SU-DHL-6 (cell line): ENCODE measurements at regions not wholly inside any gene's neighbourhood (a gene's known extent, or its start where the extent isn't known, plus 50 kb on each side); places are given as distances from the start of the nearest gene placed in this dataset.

ENCODE experiments used
- H2AFZ ChIP-seq: fragments of 200-600 bp; sonication (generic); 2 replicates; pipeline ENCODE4 v1.6.1; 2014; ENCODE audit warnings: low read depth, mild to moderate bottlenecking, moderate library complexity, mixed read lengths, antibody characterized with exemption, low read length; ENCODE audit not compliant: severe bottlenecking
- H3F3A ChIP-seq: fragments of 200-600 bp; shearing (Covaris generic); 2 replicates; pipeline ENCODE4 v1.6.0; 2016; ENCODE audit warnings: antibody characterized with exemption, mild to moderate bottlenecking; ENCODE audit not compliant: insufficient read depth
- H3K27ac ChIP-seq: fragments of 200-600 bp; sonication (generic); 2 replicates; pipeline ENCODE4 v1.5.1; 2016; ENCODE audit warnings: low read depth, mild to moderate bottlenecking, low read length, moderate library complexity, mixed read lengths
- H3K27me3 ChIP-seq: fragments of 200-600 bp; sonication (generic), shearing (Covaris generic); 2 replicates; pipeline ENCODE4 v1.6.0; 2014; ENCODE audit warnings: mild to moderate bottlenecking, low read length
- H3K36me3 ChIP-seq: fragments of 200-600 bp; sonication (generic); 2 replicates; pipeline ENCODE4 v1.6.1; 2014; ENCODE audit warnings: mild to moderate bottlenecking, low read length, mixed read lengths
- H3K4me2 ChIP-seq: fragments of 300-600, 200-600 bp; shearing (Covaris generic), sonication (generic); 2 replicates; pipeline ENCODE4 v1.6.0; 2014; ENCODE audit warnings: low read length, low read depth, mild to moderate bottlenecking; ENCODE audit not compliant: poor library complexity, severe bottlenecking
- H3K4me3 ChIP-seq: fragments of 200-600 bp; sonication (generic); 2 replicates; pipeline ENCODE4 v1.5.1; 2014; ENCODE audit warnings: antibody characterized with exemption, low read length, mild to moderate bottlenecking, mixed read lengths; ENCODE audit not compliant: insufficient read depth, poor library complexity, severe bottlenecking
- H3K79me2 ChIP-seq: fragments of 200-600 bp; sonication (generic); 2 replicates; pipeline ENCODE4 v1.6.1; 2014; ENCODE audit warnings: mild to moderate bottlenecking, low read length, moderate library complexity; ENCODE audit not compliant: insufficient read depth
- H3K9ac ChIP-seq: fragments of 200-600 bp; sonication (generic); 2 replicates; pipeline ENCODE4 v1.7.0; 2014; ENCODE audit warnings: mild to moderate bottlenecking, low read length
- H3K9me2 ChIP-seq: fragments of 200-600 bp; sonication (generic); replicated peaks from 2 replicates; pipeline ENCODE4 v1.6.1; 2014; ENCODE audit warnings: low read length; ENCODE audit not compliant: insufficient read depth
- H3K9me3 ChIP-seq: fragments of 200-600 bp; sonication (generic); 2 replicates; pipeline ENCODE4 v1.6.1; 2014; ENCODE audit warnings: low read length, mixed read lengths; ENCODE audit not compliant: insufficient read depth
- H4K20me1 ChIP-seq: fragments of 200-600 bp; sonication (generic); 2 replicates; pipeline ENCODE4 v1.6.1; 2014; ENCODE audit warnings: low read depth, mild to moderate bottlenecking, antibody characterized with exemption, low read length, moderate library complexity, mixed read lengths
- EZH2phosphoT487 ChIP-seq: fragments of 200-600 bp; sonication (generic), shearing (Covaris generic); conservative IDR thresholded peaks from 2 replicates; pipeline ENCODE4 v1.6.1; 2018; ENCODE audit warnings: mild to moderate bottlenecking, antibody characterized with exemption, low read length, moderate library complexity, mixed read lengths
- TF ChIP-seq, protein P1 (sequence below): fragments of 200-600 bp; sonication (generic); IDR thresholded peaks from one replicate; pipeline ENCODE4 v1.5.1; 2017; ENCODE audit warnings: antibody characterized with exemption, mild to moderate bottlenecking, low read length, moderate library complexity; ENCODE audit not compliant: insufficient read depth, poor library complexity, severe bottlenecking

GRCh38 chr5:68377733-68378132 lies 162.2 kb downstream of the PIK3R1 start:
- no peak overlapping the region for H3K9ac ChIP-seq
- no peaks in the 10 kb centered on the region for H3K9me3 ChIP-seq
- no peak overlapping the region for H2AFZ ChIP-seq
- H3K36me3 ChIP-seq, result no peaks in the 10 kb centered on the region
- H3K27ac ChIP-seq, result no peak overlapping the region
- no peak overlapping the region for H3K4me2 ChIP-seq
- no peaks in the 10 kb centered on the region for H3K9me2 ChIP-seq
- H3K27me3 ChIP-seq, result no peaks in the 10 kb centered on the region
- TF ChIP-seq, protein P1, sequence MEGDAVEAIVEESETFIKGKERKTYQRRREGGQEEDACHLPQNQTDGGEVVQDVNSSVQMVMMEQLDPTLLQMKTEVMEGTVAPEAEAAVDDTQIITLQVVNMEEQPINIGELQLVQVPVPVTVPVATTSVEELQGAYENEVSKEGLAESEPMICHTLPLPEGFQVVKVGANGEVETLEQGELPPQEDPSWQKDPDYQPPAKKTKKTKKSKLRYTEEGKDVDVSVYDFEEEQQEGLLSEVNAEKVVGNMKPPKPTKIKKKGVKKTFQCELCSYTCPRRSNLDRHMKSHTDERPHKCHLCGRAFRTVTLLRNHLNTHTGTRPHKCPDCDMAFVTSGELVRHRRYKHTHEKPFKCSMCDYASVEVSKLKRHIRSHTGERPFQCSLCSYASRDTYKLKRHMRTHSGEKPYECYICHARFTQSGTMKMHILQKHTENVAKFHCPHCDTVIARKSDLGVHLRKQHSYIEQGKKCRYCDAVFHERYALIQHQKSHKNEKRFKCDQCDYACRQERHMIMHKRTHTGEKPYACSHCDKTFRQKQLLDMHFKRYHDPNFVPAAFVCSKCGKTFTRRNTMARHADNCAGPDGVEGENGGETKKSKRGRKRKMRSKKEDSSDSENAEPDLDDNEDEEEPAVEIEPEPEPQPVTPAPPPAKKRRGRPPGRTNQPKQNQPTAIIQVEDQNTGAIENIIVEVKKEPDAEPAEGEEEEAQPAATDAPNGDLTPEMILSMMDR, result no peak
- TF ChIP-seq EZH2phosphoT487, result no peak
- H3K79me2 ChIP-seq, result no peaks in the 10 kb centered on the region
- H4K20me1 ChIP-seq, result no peaks in the 10 kb centered on the region
- no peaks in the 10 kb centered on the region for H3F3A ChIP-seq
- no peak overlapping the region for H3K4me3 ChIP-seq

GRCh38 chr5:68378204-68378820 lies 162.8 kb downstream of the PIK3R1 start:
- H3K27ac ChIP-seq, result no peak overlapping the region
- no peaks in the 10 kb centered on the region for H3K36me3 ChIP-seq
- no peaks in the 10 kb centered on the region for H3K79me2 ChIP-seq
- no peaks in the 10 kb centered on the region for H3K9me2 ChIP-seq
- no peaks in the 10 kb centered on the region for H3F3A ChIP-seq
- no peaks in the 10 kb centered on the region for H3K27me3 ChIP-seq
- H2AFZ ChIP-seq, result no peak overlapping the region
- no peak overlapping the region for H3K4me2 ChIP-seq
- H4K20me1 ChIP-seq, result no peaks in the 10 kb centered on the region
- TF ChIP-seq EZH2phosphoT487, result no peak
- TF ChIP-seq, protein P1, result no peak
- no peak overlapping the region for H3K9ac ChIP-seq
- H3K4me3 ChIP-seq, result no peak overlapping the region
- H3K9me3 ChIP-seq, result no peaks in the 10 kb centered on the region

GRCh38 chr5:68379275-68380036 lies 163.9 kb downstream of the PIK3R1 start:
- H2AFZ ChIP-seq, result no peak overlapping the region
- TF ChIP-seq EZH2phosphoT487, result no peak
- TF ChIP-seq, protein P1, result no peak
- H3K4me2 ChIP-seq, result no peak overlapping the region
- no peak overlapping the region for H3K9ac ChIP-seq
- no peaks in the 10 kb centered on the region for H3F3A ChIP-seq
- H3K79me2 ChIP-seq, result no peaks in the 10 kb centered on the region
- no peak overlapping the region for H3K27ac ChIP-seq
- no peak overlapping the region for H3K4me3 ChIP-seq
- no peaks in the 10 kb centered on the region for H3K9me2 ChIP-seq
- H3K27me3 ChIP-seq, result no peaks in the 10 kb centered on the region
- H3K36me3 ChIP-seq, result no peaks in the 10 kb centered on the region
- no peaks in the 10 kb centered on the region for H3K9me3 ChIP-seq
- H4K20me1 ChIP-seq, result no peaks in the 10 kb centered on the region
